GM19324 (cell line): ENCODE measurements at regions not wholly inside any gene's neighbourhood (a gene's known extent, or its start where the extent isn't known, plus 50 kb on each side); places are given as distances from the start of the nearest gene placed in this dataset.

Source experiments
- ATAC-seq: cut with Tn5 transposase; IDR thresholded peaks from one replicate; pipeline ENCODE4 v1.9.1; 2021; ENCODE audit warnings: mild to moderate bottlenecking, moderate library complexity; ENCODE audit not compliant: unreplicated experiment, low FRiP score

DNA sequence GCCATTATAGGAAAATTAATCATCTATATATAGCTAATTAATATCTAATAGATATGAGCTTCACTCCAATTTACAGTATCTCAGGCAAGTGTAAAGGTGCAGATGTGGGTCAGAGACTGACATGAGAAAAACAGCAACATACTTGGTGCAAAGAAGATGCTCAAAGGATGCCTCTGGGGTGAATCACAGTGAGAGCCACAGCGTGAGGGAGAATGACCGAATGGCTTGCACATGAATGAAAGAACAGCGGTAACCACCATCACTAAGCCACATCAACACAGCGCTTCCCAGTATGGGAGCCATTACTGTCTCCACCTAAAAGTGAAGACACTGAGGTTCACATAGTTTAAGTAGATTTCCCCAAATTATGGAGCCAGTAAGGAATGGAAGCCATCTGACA is 423.4 kb upstream of the ID2 start:
- ATAC-seq: no peak

DNA sequence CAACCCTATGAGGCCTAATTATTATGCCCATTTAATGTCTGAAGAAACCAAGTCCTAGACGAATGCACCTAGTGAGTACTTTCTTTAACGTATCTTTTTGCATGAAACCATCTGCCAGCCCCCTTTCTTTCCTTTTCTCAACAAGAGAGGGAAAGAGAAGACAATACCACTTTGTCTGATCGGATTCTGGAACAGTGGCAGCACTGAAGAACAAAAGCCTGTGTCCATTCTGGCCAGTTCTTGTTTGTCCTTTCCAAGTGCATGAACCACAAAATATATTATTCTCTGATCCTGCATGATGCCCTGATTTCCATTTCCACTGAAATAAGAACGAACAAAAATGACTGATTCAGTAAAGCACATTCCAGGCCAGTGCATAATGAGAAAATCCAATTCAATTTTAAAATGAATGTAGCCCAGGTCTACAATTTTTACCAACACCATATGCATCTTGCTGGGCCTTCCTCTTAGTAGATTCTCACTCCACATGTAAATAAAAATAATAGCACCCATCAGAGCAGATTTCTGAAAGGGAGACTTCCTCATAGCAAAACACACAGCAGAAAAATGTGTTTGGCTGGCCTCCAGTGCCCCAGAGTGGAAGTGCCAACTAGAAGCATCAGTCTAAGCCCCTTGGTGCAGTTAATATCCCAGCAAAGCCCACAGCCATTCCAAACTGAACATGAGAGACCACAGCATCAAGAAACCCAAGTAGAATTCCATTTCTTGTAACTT is 422.6 kb upstream of the ID2 start:
- ATAC-seq: no peak

DNA sequence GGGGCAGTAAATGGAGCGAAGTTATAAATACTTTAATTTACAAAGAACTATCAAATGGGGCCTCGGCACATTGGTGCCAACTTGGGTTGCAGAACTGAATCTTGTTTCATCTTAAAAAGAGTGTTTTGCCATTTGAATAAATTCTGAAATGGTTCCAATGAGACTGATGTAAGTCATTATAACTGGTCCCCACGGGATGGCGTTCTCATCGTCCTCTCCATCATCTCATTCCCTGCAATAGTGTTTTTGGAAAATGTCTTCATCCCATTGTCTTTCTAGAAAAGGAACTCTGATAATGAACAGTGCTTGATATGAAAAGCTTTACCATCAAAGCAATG is 422.0 kb upstream of the ID2 start:
- no peak for ATAC-seq

DNA sequence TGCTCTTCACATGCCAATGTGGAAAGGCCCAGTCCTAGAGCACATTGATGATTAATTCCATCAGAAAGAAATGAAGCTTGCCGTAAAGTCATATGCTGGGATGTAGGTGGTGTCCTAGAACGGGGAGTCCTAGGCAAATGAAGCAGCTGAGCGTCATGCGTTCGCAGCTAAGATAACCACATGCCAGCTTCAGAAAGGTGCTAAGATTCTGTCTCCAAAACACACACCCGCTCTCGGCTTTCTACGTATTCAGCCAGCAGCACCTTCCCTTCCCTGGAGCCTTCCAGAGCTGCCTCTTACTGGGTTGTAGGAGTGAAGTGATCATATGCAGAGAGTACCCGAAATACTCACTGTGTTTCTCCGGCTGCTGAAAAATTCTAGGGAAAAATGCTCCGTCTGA is 421.6 kb upstream of the ID2 start:
- no peak for ATAC-seq

DNA sequence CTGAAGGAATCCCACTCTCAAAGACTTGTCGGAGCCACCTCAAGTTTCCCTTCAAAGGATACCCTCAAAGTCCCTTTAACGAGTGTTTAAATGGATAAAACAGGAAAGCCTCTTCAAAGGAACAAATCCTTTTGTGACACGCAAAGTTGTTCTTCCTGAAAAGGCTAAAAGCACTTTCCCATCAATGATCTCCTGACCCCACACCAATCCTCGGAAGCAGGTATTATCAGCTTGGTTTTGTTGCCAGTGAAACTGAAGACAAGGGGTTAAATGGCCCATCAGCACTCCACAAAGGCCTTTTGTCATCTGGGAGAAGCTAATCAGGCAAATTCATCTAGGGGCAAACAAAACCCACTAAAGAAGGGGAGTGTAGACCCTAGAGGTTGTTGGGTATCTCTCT is 418.0 kb upstream of the ID2 start:
- ATAC-seq: no peak

DNA sequence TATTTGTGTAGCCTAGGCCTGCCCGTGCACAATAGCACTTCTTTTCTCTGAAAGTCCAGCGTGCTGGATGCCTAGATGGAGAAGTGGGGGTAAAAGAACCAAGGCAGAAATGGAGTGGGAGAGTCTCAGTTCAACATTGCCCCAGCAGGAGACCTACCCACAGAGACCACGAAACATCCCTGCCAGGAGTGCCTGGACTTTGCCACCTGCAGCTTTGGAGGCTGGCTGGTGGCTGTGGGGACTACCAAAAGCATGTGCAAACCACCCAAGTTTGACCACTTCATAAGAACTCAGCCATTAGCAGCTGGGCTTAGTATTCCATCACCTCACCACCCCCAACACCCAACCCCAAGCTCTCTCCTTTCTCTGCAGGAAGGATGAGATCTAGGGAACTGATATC is 416.9 kb upstream of the ID2 start:
- no peak for ATAC-seq

DNA sequence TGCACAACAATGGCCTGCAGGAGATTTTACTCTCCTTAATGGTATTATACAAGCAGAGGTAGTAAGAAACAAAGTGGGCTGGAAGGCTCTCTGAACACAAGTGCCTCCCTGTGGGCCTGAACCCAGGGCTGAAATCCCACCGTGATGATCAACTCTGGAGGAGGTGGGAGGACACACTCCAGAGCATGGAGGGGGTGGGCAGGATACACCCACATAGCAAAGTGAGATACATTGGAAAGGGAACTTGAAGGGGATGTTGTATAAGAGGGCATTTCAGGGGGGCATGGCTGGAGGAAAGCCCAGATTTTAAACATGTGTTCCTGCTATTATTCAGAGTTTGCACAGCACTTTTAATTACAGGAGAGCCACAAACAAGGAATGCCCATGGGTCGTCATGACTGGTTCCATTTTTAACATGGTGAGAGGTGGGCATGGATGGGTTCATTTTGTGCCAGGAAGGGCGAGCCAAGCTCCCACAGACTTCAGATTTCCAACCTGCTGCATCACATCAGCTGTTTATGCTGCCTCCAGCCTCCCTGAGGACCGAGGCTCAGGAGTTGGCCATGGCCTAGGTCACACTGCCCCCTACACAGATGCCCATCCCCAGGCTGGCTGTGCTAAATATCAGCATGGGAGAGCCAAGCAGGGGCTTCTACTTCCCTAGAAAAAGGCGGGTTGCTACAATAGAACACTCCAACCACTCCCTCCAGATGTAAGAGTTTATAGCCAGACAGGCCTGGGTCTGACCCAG is 416.2 kb upstream of the ID2 start:
- ATAC-seq: no peak

DNA sequence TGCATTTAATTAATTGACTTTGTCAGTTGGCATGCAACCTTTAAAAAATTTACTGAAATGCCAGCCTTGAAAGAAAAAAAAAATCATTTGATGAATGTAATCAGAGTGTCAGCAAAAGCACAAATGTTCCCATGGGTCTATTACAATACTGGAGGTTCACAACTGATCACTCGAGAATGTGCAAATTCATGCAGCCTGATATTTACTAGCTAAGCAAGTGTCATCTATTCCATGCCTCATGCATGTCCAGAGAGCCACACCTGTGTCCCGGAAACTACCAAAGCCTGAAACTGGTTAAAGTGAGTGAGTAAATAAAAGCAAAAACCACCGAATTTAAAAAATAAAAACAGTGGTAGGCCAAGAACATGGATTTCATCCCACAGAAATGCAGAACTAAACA is 415.3 kb upstream of the ID2 start:
- ATAC-seq: no peak

DNA sequence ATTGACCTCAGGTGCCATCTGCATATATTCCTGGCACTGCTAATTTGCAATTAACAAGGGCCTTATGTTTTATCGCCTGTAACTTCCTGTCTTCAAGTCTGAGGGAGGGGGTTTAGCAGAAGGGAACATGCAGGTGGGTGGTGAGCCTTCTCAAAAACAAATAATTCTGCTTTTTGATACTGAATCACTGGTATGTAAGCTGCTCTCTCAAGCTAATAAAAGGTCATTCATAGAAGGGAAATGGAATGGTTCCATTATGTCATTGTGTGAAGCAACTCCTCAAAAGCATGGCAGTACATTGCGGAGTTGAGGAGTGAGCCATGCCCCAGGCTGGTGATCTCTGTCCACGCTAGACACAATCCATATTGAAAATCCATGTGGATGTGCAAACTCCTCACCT is 414.8 kb upstream of the ID2 start:
- ATAC-seq: no peak

DNA sequence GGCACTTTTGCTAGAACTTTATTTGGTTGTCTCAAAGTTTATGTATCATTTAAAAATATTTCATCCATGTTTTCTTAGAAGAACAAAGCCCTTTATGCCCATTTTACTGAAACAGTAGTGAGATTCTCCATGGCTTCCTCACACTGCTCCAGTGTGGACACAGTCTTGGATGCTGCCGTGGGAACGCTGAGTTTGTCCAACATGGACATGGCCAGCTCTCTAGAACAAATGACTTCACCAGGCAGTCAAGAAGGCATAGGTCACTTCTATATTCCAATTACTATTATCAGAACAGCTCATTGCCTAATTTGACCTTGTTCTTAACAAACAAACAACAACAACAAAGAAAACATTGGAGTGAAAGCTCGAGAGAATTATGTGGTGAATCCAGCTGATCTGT is 414.1 kb upstream of the ID2 start:
- no peak for ATAC-seq

DNA sequence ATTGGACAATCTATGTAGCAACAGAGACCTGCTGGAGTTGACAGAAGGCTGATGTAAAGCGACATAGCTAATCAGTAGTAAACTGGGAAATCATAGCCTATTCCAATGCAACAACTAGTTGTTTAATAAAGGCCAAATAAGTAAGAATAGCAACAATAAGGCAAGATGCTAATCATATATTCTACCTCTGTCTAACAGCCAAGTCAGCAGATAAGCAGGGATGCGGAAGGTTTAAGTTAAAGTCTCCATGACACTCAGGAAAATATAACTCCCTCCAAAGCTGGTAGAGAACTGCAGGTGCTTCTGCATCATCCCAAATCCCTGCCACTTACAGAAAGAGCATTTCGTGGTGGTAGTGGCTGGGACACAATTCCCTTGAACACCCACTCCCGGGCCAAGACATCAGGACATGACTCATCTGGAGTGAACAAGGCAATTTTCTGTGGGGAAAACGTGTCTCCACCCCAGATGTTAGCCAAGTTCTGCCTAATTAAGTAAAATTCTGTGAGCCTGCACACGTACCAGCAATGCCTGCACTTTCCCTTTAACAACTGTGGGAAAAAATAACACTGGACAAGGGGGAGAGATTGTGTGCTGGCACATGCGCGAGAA is 413.6 kb upstream of the ID2 start:
- no peak for ATAC-seq

DNA sequence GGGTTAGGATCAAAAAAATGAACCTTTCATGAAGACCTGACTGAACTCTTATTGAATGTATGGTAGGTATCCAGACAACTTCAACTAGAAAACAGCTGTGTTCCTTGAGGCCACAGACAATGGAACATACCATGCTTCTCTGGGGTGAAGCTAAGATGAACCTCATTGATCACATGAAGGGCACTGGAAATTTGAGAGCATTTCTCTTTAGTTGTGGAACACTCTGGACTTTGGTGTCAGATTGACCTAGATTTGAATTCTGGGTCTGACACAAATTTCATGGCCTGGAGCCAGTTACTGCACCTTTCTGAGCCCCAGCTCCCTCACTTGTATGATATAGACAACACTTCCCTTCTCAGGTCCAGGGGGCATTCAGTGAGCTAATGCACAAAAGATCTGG is 411.2 kb upstream of the ID2 start:
- no peak for ATAC-seq

DNA sequence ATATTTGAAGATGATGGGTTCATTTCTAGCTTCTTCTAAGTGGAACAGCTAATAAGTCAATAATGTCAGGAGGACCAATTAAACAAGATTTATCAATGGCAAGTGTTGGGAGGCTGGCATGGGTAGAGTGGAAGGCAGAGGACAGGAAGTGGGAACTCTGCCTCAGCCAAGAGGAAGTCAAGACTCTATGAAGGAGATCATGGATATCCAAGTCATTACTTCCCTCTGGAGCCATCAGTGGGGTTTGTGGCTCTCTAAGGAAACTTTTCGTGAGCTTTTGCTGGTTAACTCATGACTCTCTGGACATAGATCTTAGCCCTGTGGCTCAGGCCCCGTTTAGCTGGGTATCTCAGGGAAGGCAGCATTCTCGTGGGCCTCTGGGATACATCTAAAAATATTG is 410.4 kb upstream of the ID2 start:
- ATAC-seq: no peak

DNA sequence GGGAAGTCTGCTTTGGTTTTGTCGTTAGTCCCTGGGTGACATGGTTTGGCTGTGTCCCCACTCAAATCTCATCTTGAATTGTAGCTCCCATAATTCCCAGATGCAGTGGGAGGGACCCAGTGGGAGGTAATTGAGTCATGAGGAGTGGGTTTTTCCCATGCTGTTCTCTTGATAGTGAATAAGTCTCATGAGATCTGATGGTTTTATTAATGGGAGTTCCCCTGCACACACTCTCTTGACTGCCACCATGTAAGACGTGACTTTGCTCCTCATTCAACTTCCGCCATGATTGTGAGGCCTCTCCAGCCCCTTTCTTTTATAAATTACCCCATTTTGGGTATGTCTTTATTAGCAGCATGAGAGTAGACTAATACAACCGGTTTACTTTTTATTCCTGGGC is 405.8 kb upstream of the ID2 start:
- ATAC-seq: no peak

DNA sequence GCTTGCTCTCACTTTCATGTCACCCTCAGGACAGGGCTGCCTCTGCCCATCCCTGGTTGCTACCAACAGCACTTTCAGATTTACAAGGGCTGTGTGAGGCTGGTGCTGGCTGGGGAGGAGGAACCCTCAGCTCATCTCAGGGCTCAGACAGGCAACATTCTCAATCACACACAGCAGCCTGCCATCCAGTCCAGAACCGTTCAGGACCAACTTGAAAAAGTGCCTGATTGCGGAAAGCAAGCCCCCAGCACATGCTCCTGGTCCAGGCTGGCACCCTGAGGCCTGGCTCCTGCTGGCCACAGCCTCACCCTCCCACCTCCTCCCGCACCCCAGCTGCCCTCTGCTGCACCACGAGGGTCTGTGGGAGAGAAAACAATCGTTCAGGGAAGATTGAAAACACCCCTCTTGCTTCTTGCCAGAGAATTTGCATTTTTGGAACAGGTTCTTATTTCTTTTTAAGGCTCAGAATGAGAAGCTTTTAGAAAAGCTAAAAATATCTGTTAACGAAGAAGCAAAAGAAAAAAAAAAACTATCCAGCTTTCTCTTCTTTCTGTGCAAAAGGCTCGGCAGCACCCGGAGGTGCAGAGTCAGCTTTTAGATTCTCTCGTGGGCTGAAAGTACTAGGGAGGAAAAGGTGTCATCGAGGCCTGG is 403.8 kb upstream of the ID2 start:
- ATAC-seq: peak; percentile 51

DNA sequence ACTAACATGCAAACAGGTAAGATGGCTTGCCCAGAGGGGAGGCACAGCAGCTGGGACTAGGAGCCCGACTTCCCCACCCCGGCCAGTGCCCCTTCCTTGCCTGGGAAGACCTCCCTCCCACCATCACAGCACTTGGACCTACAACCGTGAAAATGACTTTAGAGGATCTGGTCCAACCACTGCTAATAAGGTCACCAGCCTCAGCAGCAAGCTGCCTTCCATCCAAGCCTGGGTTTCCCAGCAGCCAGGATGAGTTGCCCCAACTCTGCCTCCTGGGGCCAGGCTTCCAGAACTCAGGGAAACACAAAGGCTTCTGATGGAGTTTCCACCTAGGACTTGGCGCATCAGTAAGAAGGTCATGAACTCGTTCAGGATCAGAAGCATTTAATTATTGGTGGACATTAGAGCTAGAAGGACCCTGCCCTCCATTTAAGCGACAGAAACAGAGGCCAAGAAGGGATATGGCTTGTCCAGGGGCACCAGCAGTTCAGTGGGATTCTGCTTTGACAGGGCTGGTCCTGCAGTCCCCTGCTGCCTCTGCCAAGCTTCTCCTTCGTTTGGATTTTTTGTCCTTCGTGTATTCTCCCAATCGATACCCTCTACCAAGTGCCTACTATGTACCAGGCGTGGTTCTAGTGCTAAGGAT is 403.0 kb upstream of the ID2 start:
- ATAC-seq: no peak

DNA sequence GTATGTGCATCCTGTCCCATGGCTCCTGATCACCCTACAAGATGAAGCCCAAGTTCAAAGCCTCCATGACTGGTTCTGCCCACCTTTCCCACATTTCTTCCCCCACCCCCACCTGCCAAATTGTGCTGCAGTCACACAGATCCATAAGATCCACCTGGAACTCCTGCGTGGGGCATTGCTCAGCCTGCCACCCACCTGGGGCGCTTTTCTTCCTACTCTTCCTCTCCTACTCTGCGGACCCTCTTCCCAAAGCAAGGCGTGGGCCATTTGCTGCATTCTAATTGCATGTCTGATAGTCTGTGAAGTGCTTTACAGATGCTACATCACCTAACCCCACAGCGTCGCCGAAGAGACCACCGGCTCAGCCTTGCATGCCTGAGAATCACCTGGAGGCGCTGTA is 402.4 kb upstream of the ID2 start:
- ATAC-seq: no peak

DNA sequence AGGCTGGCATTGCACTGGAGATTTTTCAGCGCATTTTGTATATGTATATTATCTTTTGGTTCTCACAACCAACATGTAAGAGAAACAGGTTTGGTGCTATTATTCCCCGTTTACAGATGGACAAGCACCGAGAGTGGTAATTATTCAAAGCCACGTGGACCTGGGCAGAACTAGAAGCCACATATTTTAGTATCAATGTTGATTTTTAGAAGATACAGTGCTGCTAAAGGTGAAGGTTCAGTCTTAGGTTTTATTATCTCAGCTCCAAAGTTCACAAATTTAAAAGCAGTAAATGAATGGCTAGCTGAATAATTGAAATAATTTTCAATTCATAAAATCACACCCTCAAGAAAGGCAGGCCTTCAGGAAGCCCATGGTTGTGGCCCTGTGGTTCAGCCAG is 400.6 kb upstream of the ID2 start:
- ATAC-seq: no peak

DNA sequence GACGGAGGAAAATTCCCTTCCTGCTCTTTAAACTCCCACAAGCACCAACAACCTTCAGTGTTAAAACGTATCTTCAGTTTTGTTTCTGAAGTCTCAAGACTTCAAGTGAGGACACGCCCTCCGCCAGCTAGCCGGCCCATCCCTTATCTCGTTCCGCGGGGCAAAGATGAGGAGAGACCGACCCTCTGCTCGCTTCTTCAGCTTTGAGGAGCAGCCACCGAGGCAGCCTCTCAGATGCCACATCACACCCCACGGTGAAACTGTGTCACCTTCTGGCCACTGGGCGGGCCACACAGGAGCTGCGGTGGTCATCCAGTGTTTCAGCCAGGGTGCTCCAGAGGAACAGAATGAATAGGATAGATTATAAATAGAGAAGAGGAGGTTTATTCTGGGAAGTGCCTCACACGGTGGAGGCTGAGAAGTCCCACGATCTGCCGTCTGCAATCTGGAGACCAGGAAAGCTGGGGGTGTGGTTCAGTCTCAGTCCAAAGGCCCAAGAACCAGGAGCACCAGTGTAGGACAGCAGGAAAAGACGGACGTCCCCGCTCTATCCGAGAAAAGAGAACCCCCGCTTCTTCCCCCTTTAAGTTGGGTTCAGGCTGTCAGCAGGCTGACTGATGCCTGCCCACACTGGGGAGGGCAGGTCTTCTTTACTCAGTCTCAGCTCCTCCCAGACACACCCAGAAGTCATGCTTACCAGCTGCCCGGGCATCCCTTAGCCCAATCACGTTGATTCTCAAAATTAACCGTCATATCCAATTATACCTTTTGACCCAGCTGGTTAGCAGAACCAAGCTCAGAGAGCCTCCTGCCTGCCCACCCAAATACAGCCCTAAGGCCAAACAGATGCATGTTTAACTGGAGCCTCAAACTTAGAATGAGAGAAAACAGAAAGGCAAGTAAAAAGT is 399.7 kb upstream of the ID2 start:
- no peak for ATAC-seq

DNA sequence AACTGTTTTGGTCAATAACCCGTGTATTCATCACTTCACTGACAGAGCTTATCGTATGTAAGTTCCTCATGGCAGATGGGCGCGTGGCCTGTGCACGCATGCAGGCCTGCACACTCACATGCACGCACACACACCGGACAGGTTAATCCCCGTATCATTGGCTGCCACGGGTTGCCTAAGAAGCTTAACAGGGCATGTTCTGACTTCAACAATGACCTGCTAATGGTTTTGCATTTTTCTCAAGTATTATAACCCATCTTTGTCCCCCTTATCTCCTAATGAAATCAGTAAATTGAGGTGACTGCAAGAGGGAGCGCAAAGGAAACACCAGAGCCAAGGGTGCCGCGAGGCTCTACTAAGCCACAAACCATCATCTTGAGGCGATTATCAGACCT is 399.0 kb upstream of the ID2 start:
- no peak for ATAC-seq
